HCT116 (cell line): ENCODE measurements at regions not wholly inside any gene's neighbourhood (a gene's known extent, or its start where the extent isn't known, plus 50 kb on each side); places are given as distances from the start of the nearest gene placed in this dataset.

Experiments used
- CTCF ChIP-seq, 3 experiments: fragments of 200-600 bp in 1 of 3; sonication (generic) in 1 of 3; IDR thresholded peaks in 2 of 3; conservative IDR thresholded peaks in 1 of 3; 2 replicates each; pipeline ENCODE4 v1.5.1; 2012 to 2017; ENCODE audit warnings: low read depth in 2 of 3, low read length in 2 of 3, antibody characterized with exemption in 1 of 3, borderline replicate concordance in 1 of 3, control low read depth in 1 of 3, mild to moderate bottlenecking in 1 of 3, mixed read lengths in 1 of 3, mixed run types in 1 of 3, moderate library complexity in 1 of 3; ENCODE audit not compliant: insufficient read depth in 1 of 3
- TCF7L2 ChIP-seq: IDR thresholded peaks from 2 replicates; pipeline ENCODE4 v1.7.0; 2011; ENCODE audit warnings: borderline replicate concordance, inconsistent platforms; ENCODE audit not compliant: insufficient read depth, insufficient read length; ENCODE audit errors: extremely low read depth

GRCh38 chr1:58924016-58924565, 140.2 kb upstream of the JUN start:
- TF ChIP-seq CTCF (IDR thresholded peaks at IDR 0.05 in 2 of 3, conservative IDR thresholded peaks at IDR 0.05 in 1 of 3; ENCODE audit: borderline replicate concordance in 1 of 3, insufficient read depth in 1 of 3, low read depth in 2 of 3, low read length in 2 of 3): no peak
- TF ChIP-seq TCF7L2: no peak
